DND-41 (cell line): ENCODE measurements at regions not wholly inside any gene's neighbourhood (a gene's known extent, or its start where the extent isn't known, plus 50 kb on each side); places are given as distances from the start of the nearest gene placed in this dataset.

Experiments used
- EZH2 ChIP-seq: IDR thresholded peaks from 3 replicates; pipeline ENCODE4 v1.6.1; 2012; ENCODE audit warnings: borderline replicate concordance, low read depth, mild to moderate bottlenecking, moderate library complexity, low read length, inconsistent platforms; ENCODE audit not compliant: severe bottlenecking
- TF ChIP-seq, protein P1 (sequence below): IDR thresholded peaks from 2 replicates; pipeline ENCODE4 v1.5.1; 2012; ENCODE audit warnings: borderline replicate concordance, low read length, moderate library complexity, mild to moderate bottlenecking; ENCODE audit not compliant: poor library complexity, severe bottlenecking; ENCODE audit errors: extremely low read depth

- TF ChIP-seq, protein P1, sequence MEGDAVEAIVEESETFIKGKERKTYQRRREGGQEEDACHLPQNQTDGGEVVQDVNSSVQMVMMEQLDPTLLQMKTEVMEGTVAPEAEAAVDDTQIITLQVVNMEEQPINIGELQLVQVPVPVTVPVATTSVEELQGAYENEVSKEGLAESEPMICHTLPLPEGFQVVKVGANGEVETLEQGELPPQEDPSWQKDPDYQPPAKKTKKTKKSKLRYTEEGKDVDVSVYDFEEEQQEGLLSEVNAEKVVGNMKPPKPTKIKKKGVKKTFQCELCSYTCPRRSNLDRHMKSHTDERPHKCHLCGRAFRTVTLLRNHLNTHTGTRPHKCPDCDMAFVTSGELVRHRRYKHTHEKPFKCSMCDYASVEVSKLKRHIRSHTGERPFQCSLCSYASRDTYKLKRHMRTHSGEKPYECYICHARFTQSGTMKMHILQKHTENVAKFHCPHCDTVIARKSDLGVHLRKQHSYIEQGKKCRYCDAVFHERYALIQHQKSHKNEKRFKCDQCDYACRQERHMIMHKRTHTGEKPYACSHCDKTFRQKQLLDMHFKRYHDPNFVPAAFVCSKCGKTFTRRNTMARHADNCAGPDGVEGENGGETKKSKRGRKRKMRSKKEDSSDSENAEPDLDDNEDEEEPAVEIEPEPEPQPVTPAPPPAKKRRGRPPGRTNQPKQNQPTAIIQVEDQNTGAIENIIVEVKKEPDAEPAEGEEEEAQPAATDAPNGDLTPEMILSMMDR: peak; percentile 35
- no peak for TF ChIP-seq EZH2
These were observed 654.5 kb upstream of the PTCHD4 start for GRCh38 chr6:48765352-48765961.
